RWPE1 (cell line): ENCODE measurements at regions not wholly inside any gene's neighbourhood (a gene's known extent, or its start where the extent isn't known, plus 50 kb on each side); places are given as distances from the start of the nearest gene placed in this dataset.
A peak's percentile ranks its signal among the peaks of the same experiment; 100 is the strongest.

Experiments used
- CTCF ChIA-PET: fragments of 350-600 bp; sonication (Branson Sonifier 250); formaldehyde crosslinking; extraction: SDS; loops from one replicate; lab custom pipeline; 2021; lab: Yijun Ruan, JAX
- POLR2A ChIA-PET: fragments of 400-600 bp; formaldehyde crosslinking; extraction: SDS; loops from one replicate; lab custom pipeline; 2020; ENCODE audit warnings: antibody characterized with exemption; ENCODE audit not compliant: low non-redundant PET; lab: Yijun Ruan, JAX
- DNase-seq: peaks from one replicate; pipeline ENCODE4 v3.0.0; 2012; ENCODE audit warnings: low spot score
- H3K27ac ChIP-seq: fragments of 450-650 bp; 2 replicates; pipeline ENCODE4 v1.5.1; 2017
- TF ChIP-seq, protein P1 (sequence below): fragments of 450-650 bp; conservative IDR thresholded peaks from 2 replicates; pipeline ENCODE4 v1.5.1; 2017; ENCODE audit warnings: low read depth, mild to moderate bottlenecking

DNA sequence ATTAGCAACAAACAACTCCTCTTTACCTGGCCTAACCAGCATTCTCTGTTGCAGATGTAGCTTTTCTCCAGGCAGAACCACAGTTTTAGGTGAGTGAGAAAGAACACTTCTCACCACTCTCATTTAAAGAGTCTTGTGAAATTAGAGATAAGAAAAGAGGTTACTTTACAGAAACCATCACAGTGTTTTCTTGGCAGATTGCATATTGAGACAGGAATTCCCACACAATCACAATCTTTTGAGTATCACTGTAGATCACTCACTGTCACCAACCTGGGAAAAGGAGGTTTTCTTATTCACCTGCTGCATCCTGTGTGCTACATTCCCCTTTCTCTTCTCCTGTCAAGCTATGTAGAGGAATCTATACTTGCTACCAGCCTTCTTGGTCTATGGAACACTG, 574.6 kb downstream of the SLC4A3 start:
- TF ChIP-seq, protein P1, sequence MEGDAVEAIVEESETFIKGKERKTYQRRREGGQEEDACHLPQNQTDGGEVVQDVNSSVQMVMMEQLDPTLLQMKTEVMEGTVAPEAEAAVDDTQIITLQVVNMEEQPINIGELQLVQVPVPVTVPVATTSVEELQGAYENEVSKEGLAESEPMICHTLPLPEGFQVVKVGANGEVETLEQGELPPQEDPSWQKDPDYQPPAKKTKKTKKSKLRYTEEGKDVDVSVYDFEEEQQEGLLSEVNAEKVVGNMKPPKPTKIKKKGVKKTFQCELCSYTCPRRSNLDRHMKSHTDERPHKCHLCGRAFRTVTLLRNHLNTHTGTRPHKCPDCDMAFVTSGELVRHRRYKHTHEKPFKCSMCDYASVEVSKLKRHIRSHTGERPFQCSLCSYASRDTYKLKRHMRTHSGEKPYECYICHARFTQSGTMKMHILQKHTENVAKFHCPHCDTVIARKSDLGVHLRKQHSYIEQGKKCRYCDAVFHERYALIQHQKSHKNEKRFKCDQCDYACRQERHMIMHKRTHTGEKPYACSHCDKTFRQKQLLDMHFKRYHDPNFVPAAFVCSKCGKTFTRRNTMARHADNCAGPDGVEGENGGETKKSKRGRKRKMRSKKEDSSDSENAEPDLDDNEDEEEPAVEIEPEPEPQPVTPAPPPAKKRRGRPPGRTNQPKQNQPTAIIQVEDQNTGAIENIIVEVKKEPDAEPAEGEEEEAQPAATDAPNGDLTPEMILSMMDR = no peak
- DNase-seq = no peak
- CTCF ChIA-PET = no interaction called here
- no peak overlapping the region for H3K27ac ChIP-seq
- POLR2A ChIA-PET = no interaction called here

DNA sequence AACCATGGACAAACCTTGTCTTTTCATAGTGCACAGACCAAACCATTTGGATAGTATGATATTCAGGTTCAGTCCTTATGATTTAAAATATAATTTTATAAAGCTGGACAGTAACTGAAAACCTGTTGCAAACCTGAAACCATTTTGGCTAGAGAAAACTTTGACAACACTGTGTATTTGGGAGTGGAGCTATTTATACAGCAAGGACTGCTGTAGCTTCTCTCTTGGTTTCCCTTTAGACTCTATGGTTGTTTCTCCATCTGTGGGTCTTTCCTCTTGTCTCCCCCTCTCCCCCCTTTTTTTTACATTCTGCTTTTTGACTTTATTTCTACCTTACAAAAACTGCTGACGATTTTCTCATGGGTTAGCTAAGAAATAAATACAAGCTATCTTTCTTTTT, 581.7 kb downstream of the SLC4A3 start:
- TF ChIP-seq, protein P1 = no peak
- DNase-seq = no peak
- POLR2A ChIA-PET = interaction anchor here (0.6 kb wide), 1 partner anchor 31 kb away, joined by 4 read pairs; no protein-coding TSS in a partner anchor
- CTCF ChIA-PET = interaction anchor here (0.6 to 0.7 kb wide), 2 partner anchors 23 to 129 kb away, joined by 3 to 4 read pairs; no protein-coding TSS in a partner anchor
- H3K27ac ChIP-seq = no peak overlapping the region

DNA sequence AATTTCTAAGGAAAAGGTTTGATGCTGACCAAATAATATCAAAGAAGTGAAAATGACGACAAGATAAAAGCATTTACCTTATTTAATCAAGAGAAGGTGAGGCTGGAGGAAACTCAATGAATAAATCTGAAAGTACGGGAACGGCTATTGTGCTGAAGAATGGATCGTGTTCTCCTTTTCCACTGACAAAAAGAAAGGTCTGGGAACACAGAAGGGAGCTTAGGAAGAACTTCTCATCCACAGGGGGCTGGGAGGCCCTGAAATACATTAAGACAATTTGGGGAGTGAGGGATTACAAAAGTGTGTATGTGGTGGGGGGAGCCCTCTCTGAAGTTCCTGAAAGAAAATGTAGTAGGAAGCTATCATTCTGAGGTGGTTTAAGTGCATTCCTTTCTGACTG, 582.3 kb downstream of the SLC4A3 start:
- ChIA-PET CTCF (interaction anchor here (0.6 to 0.8 kb wide), 2 partner anchors 22 to 133 kb away, joined by 3 to 4 read pairs; no protein-coding TSS in a partner anchor), POLR2A (interaction anchor here (0.6 kb wide), 1 partner anchor 32 kb away, joined by 4 read pairs; no protein-coding TSS in a partner anchor)
- DNase-seq = no peak

DNA sequence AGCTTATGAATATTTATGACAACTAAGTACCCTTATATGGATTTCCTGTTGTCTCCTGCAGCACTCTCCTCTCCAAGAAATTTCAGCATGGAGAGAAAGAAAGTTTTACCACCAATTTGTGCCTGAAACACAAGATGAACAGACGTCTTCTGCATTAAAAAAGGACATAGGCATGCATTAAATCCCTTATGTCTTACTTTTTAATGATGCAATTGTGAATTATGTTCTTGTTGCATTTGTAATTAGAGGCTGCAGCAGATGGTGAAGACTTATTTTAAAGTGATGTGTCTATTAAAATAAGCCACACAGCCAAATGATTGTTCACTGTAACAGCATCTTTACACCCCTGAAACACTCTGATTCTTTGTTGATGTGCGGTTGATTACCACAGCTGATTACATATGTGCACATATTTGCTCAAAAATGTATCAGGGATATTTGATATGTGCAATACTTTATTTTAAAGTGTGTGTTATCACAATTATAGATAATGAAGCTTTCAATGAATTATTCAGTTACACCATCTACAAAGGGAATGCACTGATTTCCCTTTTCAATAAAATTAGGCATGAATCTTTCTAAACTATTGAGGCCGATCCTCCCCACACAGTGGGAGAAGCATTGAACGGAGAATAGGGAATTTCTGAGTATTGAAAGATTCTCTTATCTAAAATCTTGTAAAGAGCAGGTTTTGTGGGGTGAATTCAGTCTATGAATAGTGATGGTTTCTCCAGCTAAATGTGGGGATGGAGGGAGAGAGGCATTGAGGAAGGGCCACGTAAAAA, 585.1 kb downstream of the SLC4A3 start:
- ChIA-PET CTCF (no interaction called here), POLR2A (no interaction called here)
- TF ChIP-seq, protein P1 = no peak
- DNase-seq = no peak
- no peak overlapping the region for H3K27ac ChIP-seq

More for the DNA sequence above, 582.3 kb downstream of the SLC4A3 start:
- TF ChIP-seq, protein P1 = no peak
- H3K27ac ChIP-seq = no peak overlapping the region

DNA sequence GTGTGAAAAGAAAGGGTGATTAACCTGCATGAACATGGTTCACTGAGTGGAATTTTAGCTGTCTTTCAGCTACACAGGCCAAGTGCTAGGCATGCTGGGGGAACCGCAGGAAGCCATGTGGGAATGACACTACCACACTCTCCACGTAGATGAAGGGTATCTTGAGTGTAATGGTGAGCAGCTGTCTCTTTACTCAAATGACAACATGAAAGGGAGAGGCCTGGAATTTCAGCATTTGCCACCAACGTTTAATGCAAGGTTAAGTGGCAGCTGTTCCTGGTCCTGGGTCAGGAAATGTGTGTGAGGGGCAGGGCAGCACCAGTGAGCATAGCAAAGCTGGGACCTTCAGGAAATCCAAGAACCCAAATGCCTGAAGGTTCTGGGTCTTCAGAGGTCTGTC, 588.4 kb downstream of the SLC4A3 start:
- ChIA-PET CTCF (interaction anchor here (0.6 kb wide), 1 partner anchor 98 kb away, joined by 3 read pairs; no protein-coding TSS in a partner anchor), POLR2A (no interaction called here)
- DNase-seq = no peak
- TF ChIP-seq, protein P1 = no peak
- no peak overlapping the region for H3K27ac ChIP-seq

DNA sequence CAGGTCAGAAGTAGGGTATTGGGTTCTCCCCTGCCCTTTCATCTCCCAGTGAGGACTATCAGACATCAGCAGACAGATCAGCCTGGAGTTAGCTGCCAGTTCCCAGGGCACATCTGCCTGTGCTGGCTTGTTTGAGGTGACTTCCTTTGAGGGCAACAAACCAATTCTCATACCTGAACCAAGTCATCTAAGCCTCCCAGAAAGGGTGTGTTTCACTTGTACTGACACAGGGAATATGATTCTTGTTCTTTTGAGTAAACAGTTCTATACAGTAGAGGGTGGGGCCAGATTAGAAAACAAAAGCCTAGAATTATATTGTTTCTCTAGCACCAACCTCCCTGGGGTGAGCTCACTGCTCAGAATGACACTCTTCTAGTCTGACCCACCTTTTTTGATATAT, 591.9 kb downstream of the SLC4A3 start:
- TF ChIP-seq, protein P1 = no peak
- peak; percentile 63 for DNase-seq
- ChIA-PET POLR2A (no interaction called here), CTCF (no interaction called here)
- H3K27ac ChIP-seq = peak overlapping the region; percentile 46; the same call in 1 of the 2 replicates
